Erythroblast (primary cell): ENCODE measurements at regions not wholly inside any gene's neighbourhood (a gene's known extent, or its start where the extent isn't known, plus 50 kb on each side); places are given as distances from the start of the nearest gene placed in this dataset.

Source experiments
- GATA1 ChIP-seq: IDR thresholded peaks from 2 replicates; pipeline ENCODE4 v1.6.1; 2011; ENCODE audit warnings: low read depth, mild to moderate bottlenecking, control low read depth, low read length, moderate library complexity
- POLR2A ChIP-seq: IDR thresholded peaks from 2 replicates; pipeline ENCODE4 v1.6.1; 2011; ENCODE audit warnings: mild to moderate bottlenecking, low read length

- TF ChIP-seq POLR2A: no peak
- TF ChIP-seq GATA1: no peak
Observed at GRCh38 chr12:129964826-129965457, 61.1 kb upstream of the TMEM132D start.
